Mammary epithelial cell (primary cell): ENCODE measurements at regions not wholly inside any gene's neighbourhood (a gene's known extent, or its start where the extent isn't known, plus 50 kb on each side); places are given as distances from the start of the nearest gene placed in this dataset.

Experiments used
- EZH2 ChIP-seq: IDR thresholded peaks from 2 replicates; pipeline ENCODE4 v1.6.1; 2012; ENCODE audit warnings: low read length, inconsistent platforms, borderline replicate concordance
- TF ChIP-seq, protein P1 (sequence below), 2 donors: IDR thresholded peaks in 1 of 2; conservative IDR thresholded peaks in 1 of 2; 2 replicates each; pipeline ENCODE4 v1.5.1; 2011 to 2012; ENCODE audit warnings: inconsistent platforms in 2 of 2, low read length in 2 of 2, mild to moderate bottlenecking in 2 of 2, control low read depth in 1 of 2, low read depth in 1 of 2; ENCODE audit not compliant: insufficient read depth in 1 of 2; ENCODE audit errors: extremely low read depth in 1 of 2

DNA sequence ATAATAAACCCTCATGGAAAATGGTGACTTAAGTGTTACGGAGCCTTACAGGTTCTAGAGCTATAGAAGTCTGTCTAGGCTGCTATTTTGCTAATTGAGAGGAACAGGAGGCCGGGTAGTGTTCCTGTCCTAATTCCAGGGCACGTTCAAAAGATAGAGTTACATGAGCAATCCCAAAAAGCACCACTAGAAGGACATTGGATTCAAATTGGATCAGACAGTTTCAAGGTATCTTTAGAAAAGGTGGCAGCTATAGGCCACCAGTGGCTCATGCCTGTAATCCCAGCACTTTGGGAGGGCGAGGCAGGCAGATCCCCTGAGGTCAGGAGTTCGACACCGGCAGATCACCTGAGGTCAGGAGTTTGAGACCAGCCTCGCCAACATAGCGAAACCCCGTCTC, 458.8 kb downstream of the TMEM232 start:
- TF ChIP-seq EZH2 = no peak
- TF ChIP-seq, protein P1, sequence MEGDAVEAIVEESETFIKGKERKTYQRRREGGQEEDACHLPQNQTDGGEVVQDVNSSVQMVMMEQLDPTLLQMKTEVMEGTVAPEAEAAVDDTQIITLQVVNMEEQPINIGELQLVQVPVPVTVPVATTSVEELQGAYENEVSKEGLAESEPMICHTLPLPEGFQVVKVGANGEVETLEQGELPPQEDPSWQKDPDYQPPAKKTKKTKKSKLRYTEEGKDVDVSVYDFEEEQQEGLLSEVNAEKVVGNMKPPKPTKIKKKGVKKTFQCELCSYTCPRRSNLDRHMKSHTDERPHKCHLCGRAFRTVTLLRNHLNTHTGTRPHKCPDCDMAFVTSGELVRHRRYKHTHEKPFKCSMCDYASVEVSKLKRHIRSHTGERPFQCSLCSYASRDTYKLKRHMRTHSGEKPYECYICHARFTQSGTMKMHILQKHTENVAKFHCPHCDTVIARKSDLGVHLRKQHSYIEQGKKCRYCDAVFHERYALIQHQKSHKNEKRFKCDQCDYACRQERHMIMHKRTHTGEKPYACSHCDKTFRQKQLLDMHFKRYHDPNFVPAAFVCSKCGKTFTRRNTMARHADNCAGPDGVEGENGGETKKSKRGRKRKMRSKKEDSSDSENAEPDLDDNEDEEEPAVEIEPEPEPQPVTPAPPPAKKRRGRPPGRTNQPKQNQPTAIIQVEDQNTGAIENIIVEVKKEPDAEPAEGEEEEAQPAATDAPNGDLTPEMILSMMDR (conservative IDR thresholded peaks at IDR 0.05 in 1 of 2, IDR thresholded peaks at IDR 0.05 in 1 of 2; ENCODE audit: extremely low read depth in 1 of 2, insufficient read depth in 1 of 2, low read depth in 1 of 2, low read length in 2 of 2) = peak in 1 of 2 donors; percentile 8
